ENCODE measurements at regions not wholly inside any gene's neighbourhood (a gene's known extent, or its start where the extent isn't known, plus 50 kb on each side); places are given as distances from the start of the nearest gene placed in this dataset.

GRCh38 chr13:99448546-99448945 is 52.7 kb upstream of the TM9SF2 start:
- H3K27me3 ChIP-seq (ENCODE audit: control insufficient read depth, insufficient read depth, low read length), result no peaks in the 10 kb centered on the region
- DNase-seq (ENCODE audit: low read depth), result no peak
- POLR2A ChIA-PET, result no interaction called here
- no peaks in the 10 kb centered on the region for H3K36me3 ChIP-seq (ENCODE audit: control insufficient read depth, insufficient read depth, low read length)
- TF ChIP-seq CTCF (IDR thresholded peaks at IDR 0.05; ENCODE audit: insufficient read depth, low read depth, low read length), result no peak
- CTCF ChIA-PET, result interaction anchor here (1.2 to 4.0 kb wide), 2 partner anchors 12 to 57 kb away, joined by 3 to 27 read pairs; no protein-coding TSS in a partner anchor
- H3K4me3 ChIP-seq (ENCODE audit: low read depth, low read length), result no peak overlapping the region

- DNase-seq (ENCODE audit: low read depth), result no peak
- Histone ChIP-seq H3K27me3 (ENCODE audit: control insufficient read depth, insufficient read depth, low read length) (no peaks in the 10 kb centered on the region), H3K4me3 (ENCODE audit: low read depth, low read length) (no peak overlapping the region), H3K36me3 (ENCODE audit: control insufficient read depth, insufficient read depth, low read length) (no peaks in the 10 kb centered on the region)
- ChIA-PET CTCF (interaction anchor here (1.5 to 4.0 kb wide), 2 partner anchors 14 to 51 kb away, joined by 3 to 27 read pairs; partner anchors contain the start of gene TM9SF2), POLR2A (no interaction called here)
- no peak for TF ChIP-seq CTCF (IDR thresholded peaks at IDR 0.05; ENCODE audit: insufficient read depth, low read depth, low read length)
Observed at GRCh38 chr13:99450416-99450815, 50.9 kb upstream of the TM9SF2 start.
